ENCODE measurements at regions not wholly inside any gene's neighbourhood (a gene's known extent, or its start where the extent isn't known, plus 50 kb on each side); places are given as distances from the start of the nearest gene placed in this dataset.

DNA sequence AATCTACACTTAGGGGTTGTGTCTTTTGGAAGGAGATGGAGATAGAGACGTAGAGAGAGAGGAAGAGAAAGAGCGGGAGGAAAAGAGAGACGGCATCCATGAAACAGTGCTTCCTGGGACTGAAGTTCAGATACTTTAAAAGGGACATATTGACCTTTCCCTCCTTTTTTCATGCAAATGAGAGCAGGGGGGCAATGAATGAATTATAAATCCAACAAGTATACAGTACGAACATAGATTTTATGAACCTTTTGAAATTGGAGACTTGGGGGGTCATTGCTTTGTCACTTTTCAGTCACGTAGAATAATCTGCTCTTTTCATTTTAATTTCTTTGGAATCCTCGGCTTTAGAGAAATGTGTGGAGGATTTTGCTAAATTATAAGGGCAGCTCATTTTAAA, 364.2 kb downstream of the MAT2B start:
- no peaks in the 10 kb centered on the region for H3K36me3 ChIP-seq (ENCODE audit: control insufficient read depth in 2 of 2, extremely low read depth in 1 of 2, insufficient read depth in 2 of 2, low read length in 2 of 2)
- no peaks in the 10 kb centered on the region for H3K79me2 ChIP-seq (ENCODE audit: control insufficient read depth, insufficient read depth, low read length)
- no peaks in the 10 kb centered on the region for H3K9me1 ChIP-seq (ENCODE audit: control insufficient read depth, extremely low read depth, insufficient read depth, low read length)
- dilution Hi-C loops (cut with MboI; ENCODE audit: extremely low pct_ligation_motif_present, low sequenced_read_pairs), result no loop called here
- no peak overlapping the region for H3K4me3 ChIP-seq (ENCODE audit: control insufficient read depth in 2 of 3, extremely low read depth in 1 of 3, insufficient read depth in 2 of 3, low read depth in 1 of 3, low read length in 3 of 3)
- no peak for TF ChIP-seq EZH2 (IDR thresholded peaks at IDR 0.05; ENCODE audit: low read length)
- TF ChIP-seq, protein P1, sequence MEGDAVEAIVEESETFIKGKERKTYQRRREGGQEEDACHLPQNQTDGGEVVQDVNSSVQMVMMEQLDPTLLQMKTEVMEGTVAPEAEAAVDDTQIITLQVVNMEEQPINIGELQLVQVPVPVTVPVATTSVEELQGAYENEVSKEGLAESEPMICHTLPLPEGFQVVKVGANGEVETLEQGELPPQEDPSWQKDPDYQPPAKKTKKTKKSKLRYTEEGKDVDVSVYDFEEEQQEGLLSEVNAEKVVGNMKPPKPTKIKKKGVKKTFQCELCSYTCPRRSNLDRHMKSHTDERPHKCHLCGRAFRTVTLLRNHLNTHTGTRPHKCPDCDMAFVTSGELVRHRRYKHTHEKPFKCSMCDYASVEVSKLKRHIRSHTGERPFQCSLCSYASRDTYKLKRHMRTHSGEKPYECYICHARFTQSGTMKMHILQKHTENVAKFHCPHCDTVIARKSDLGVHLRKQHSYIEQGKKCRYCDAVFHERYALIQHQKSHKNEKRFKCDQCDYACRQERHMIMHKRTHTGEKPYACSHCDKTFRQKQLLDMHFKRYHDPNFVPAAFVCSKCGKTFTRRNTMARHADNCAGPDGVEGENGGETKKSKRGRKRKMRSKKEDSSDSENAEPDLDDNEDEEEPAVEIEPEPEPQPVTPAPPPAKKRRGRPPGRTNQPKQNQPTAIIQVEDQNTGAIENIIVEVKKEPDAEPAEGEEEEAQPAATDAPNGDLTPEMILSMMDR (optimal IDR thresholded peaks at IDR 0.05 in 1 of 3, IDR thresholded peaks at IDR 0.05 in 1 of 3, conservative IDR thresholded peaks at IDR 0.05 in 1 of 3; ENCODE audit: extremely low read depth in 1 of 3, insufficient read depth in 2 of 3, low read length in 3 of 3), result no peak
- no peaks in the 10 kb centered on the region for H3K27me3 ChIP-seq (ENCODE audit: control insufficient read depth, extremely low read depth, insufficient read depth, low read length)
- H3K4me2 ChIP-seq (ENCODE audit: control insufficient read depth, extremely low read depth, insufficient read depth, low read depth, low read length), result no peak overlapping the region
- no peak for FAIRE-seq
- H3K9me3 ChIP-seq (ENCODE audit: control insufficient read depth, low read depth, low read length), result no peaks in the 10 kb centered on the region
- H3K4me1 ChIP-seq (ENCODE audit: control insufficient read depth, extremely low read depth, insufficient read depth, low read length), result no peaks in the 10 kb centered on the region
- no peak overlapping the region for H3K9ac ChIP-seq (ENCODE audit: control insufficient read depth, extremely low read depth, insufficient read depth, low read length)
- no peak overlapping the region for H3K27ac ChIP-seq (ENCODE audit: control insufficient read depth, insufficient read depth, low read length)
- H2AFZ ChIP-seq (ENCODE audit: control insufficient read depth, low read length), result no peak overlapping the region
- H4K20me1 ChIP-seq (ENCODE audit: control insufficient read depth, extremely low read depth, insufficient read depth, low read length), result no peaks in the 10 kb centered on the region
- no peak for DNase-seq (ENCODE audit: low read depth, low spot score)

DNA sequence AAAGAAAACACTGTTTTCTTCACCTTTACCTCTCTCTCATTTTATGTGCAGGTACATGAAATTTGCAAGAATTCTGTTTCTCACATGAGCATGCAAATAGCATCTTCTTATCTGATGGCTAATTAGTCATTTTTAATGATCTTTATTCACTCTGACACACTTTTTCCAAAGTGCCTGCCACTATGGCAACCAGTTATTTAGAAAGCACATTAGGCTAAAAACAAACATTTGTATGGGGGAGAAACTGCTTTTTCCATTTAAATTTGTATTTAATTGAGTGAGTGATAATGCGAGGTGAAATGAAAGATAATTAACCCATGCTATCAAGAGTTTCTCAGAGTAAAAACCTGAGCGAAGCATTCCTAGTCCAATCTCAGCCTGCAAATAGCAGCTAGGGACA, 365.0 kb downstream of the MAT2B start:
- Histone ChIP-seq H3K27me3 (ENCODE audit: control insufficient read depth, extremely low read depth, insufficient read depth, low read length) (no peaks in the 10 kb centered on the region), H3K9me1 (ENCODE audit: control insufficient read depth, extremely low read depth, insufficient read depth, low read length) (no peaks in the 10 kb centered on the region), H3K4me3 (ENCODE audit: control insufficient read depth in 2 of 3, extremely low read depth in 1 of 3, insufficient read depth in 2 of 3, low read depth in 1 of 3, low read length in 3 of 3) (no peak overlapping the region), H3K27ac (ENCODE audit: control insufficient read depth, insufficient read depth, low read length) (no peak overlapping the region), H3K36me3 (ENCODE audit: control insufficient read depth in 2 of 2, extremely low read depth in 1 of 2, insufficient read depth in 2 of 2, low read length in 2 of 2) (no peaks in the 10 kb centered on the region), H3K4me1 (ENCODE audit: control insufficient read depth, extremely low read depth, insufficient read depth, low read length) (no peaks in the 10 kb centered on the region), H3K4me2 (ENCODE audit: control insufficient read depth, extremely low read depth, insufficient read depth, low read depth, low read length) (no peak overlapping the region), H3K9ac (ENCODE audit: control insufficient read depth, extremely low read depth, insufficient read depth, low read length) (no peak overlapping the region), H3K79me2 (ENCODE audit: control insufficient read depth, insufficient read depth, low read length) (no peaks in the 10 kb centered on the region), H2AFZ (ENCODE audit: control insufficient read depth, low read length) (no peak overlapping the region), H3K9me3 (ENCODE audit: control insufficient read depth, low read depth, low read length) (no peaks in the 10 kb centered on the region), H4K20me1 (ENCODE audit: control insufficient read depth, extremely low read depth, insufficient read depth, low read length) (no peaks in the 10 kb centered on the region)
- FAIRE-seq, result no peak
- TF ChIP-seq, protein P1 (optimal IDR thresholded peaks at IDR 0.05 in 1 of 3, IDR thresholded peaks at IDR 0.05 in 1 of 3, conservative IDR thresholded peaks at IDR 0.05 in 1 of 3; ENCODE audit: extremely low read depth in 1 of 3, insufficient read depth in 2 of 3, low read length in 3 of 3), result no peak
- no peak for TF ChIP-seq EZH2 (IDR thresholded peaks at IDR 0.05; ENCODE audit: low read length)
- no peak for DNase-seq (ENCODE audit: low read depth, low spot score)
- dilution Hi-C loops (cut with MboI; ENCODE audit: extremely low pct_ligation_motif_present, low sequenced_read_pairs), result no loop called here

Measured in keratinocyte (primary cell).